ENCODE measurements at regions not wholly inside any gene's neighbourhood (a gene's known extent, or its start where the extent isn't known, plus 50 kb on each side); places are given as distances from the start of the nearest gene placed in this dataset.

GRCh38 chr13:107993239-107993949, 221.9 kb downstream of the LIG4 start:
- intact Hi-C loops (cut with DNase I; ENCODE audit: low total_unique reads) = no loop called here
- DNase-seq = no peak
- Histone ChIP-seq H3K27me3 (no peaks in the 10 kb centered on the region), H3K4me1 (no peaks in the 10 kb centered on the region), H3K9me3 (no peaks in the 10 kb centered on the region), H3K36me3 (no peaks in the 10 kb centered on the region), H3K4me3 (no peak overlapping the region), H3K27ac (no peak overlapping the region)
- no peak for TF ChIP-seq POLR2A (IDR thresholded peaks at IDR 0.05)
- no peak for TF ChIP-seq CTCF (IDR thresholded peaks at IDR 0.05)

GRCh38 chr13:107992542-107992941, 222.8 kb downstream of the LIG4 start:
- H3K27me3 ChIP-seq = no peaks in the 10 kb centered on the region
- intact Hi-C loops (cut with DNase I; ENCODE audit: low total_unique reads) = no loop called here
- no peaks in the 10 kb centered on the region for H3K4me1 ChIP-seq
- no peaks in the 10 kb centered on the region for H3K9me3 ChIP-seq
- DNase-seq = no peak
- TF ChIP-seq CTCF (IDR thresholded peaks at IDR 0.05) (no peak), POLR2A (IDR thresholded peaks at IDR 0.05) (no peak)
- H3K4me3 ChIP-seq = no peak overlapping the region
- H3K36me3 ChIP-seq = no peaks in the 10 kb centered on the region
- H3K27ac ChIP-seq = no peak overlapping the region

- intact Hi-C loops (cut with DNase I; ENCODE audit: low total_unique reads) = no loop called here
- no peaks in the 10 kb centered on the region for H3K9me3 ChIP-seq
- H3K4me1 ChIP-seq = no peaks in the 10 kb centered on the region
- H3K36me3 ChIP-seq = no peaks in the 10 kb centered on the region
- DNase-seq = no peak
- no peaks in the 10 kb centered on the region for H3K27me3 ChIP-seq
- no peak for TF ChIP-seq CTCF (IDR thresholded peaks at IDR 0.05)
- no peak for TF ChIP-seq POLR2A (IDR thresholded peaks at IDR 0.05)
- no peak overlapping the region for H3K4me3 ChIP-seq
- H3K27ac ChIP-seq = no peak overlapping the region
Observed at GRCh38 chr13:107977071-107977574, 238.2 kb downstream of the LIG4 start.

- no peak for DNase-seq
- no peaks in the 10 kb centered on the region for H3K4me1 ChIP-seq
- TF ChIP-seq CTCF (IDR thresholded peaks at IDR 0.05) (no peak), POLR2A (IDR thresholded peaks at IDR 0.05) (no peak)
- H3K27me3 ChIP-seq = no peaks in the 10 kb centered on the region
- no peak overlapping the region for H3K27ac ChIP-seq
- intact Hi-C loops (cut with DNase I; ENCODE audit: low total_unique reads) = no loop called here
- no peaks in the 10 kb centered on the region for H3K9me3 ChIP-seq
- H3K4me3 ChIP-seq = no peak overlapping the region
- no peaks in the 10 kb centered on the region for H3K36me3 ChIP-seq
Observed at GRCh38 chr13:107976628-107977027, 238.7 kb downstream of the LIG4 start.

- H3K36me3 ChIP-seq = no peaks in the 10 kb centered on the region
- no peak for TF ChIP-seq CTCF (IDR thresholded peaks at IDR 0.05)
- no peak for DNase-seq
- intact Hi-C loops (cut with DNase I; ENCODE audit: low total_unique reads) = no loop called here
- H3K4me3 ChIP-seq = no peak overlapping the region
- no peaks in the 10 kb centered on the region for H3K9me3 ChIP-seq
- H3K4me1 ChIP-seq = no peaks in the 10 kb centered on the region
- no peak overlapping the region for H3K27ac ChIP-seq
- no peaks in the 10 kb centered on the region for H3K27me3 ChIP-seq
Observed at GRCh38 chr13:107974409-107974808, 240.9 kb downstream of the LIG4 start.
